Myocyte (in vitro differentiated cells): ENCODE measurements at regions not wholly inside any gene's neighbourhood (a gene's known extent, or its start where the extent isn't known, plus 50 kb on each side); places are given as distances from the start of the nearest gene placed in this dataset.

ENCODE experiments used
- DNase-seq: peaks from one replicate; pipeline ENCODE4 v3.0.0-alpha.2; 2012; ENCODE audit warnings: low read depth

DNA sequence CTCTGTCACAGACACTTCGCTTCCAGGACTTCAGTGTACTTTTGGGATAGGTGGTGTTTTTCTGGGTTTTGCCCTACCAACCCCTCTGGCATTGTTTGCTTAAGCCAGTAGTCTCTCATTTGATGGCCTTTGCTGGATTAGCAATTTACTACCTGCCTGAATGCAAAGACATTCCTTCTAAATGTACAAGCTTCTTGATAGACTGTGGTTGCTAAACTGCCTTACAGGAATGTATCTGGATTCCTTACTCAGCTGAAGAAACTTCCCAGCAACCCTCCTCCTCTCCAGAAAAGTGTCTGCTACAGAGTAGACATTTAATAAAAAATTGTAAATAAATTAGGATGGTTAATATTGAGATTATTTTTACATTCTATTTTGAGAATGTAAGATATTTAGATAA lies 1916.7 kb downstream of the EFNA5 start:
- DNase-seq, result no peak

DNA sequence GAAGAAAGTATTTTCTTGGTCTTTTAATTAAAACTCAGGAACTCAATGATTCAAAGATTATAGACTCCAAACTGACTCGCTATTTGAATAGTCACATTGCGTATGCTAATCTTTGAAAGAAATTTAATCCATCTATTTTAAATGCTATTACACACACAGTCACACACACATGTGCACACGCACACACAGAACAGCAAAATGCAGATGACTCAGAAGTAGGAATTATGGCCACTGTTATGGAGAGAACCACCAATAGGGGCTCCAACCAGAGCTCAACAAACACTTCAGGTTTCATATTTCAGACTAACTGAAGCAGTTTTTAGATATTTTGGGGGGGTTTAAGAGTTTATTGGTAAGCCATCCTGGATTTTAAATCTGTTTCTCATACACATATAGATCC lies 1917.9 kb downstream of the EFNA5 start:
- DNase-seq, result peak; percentile 9

GRCh38 chr5:105751908-105752307 lies 1918.8 kb downstream of the EFNA5 start:
- no peak for DNase-seq

DNA sequence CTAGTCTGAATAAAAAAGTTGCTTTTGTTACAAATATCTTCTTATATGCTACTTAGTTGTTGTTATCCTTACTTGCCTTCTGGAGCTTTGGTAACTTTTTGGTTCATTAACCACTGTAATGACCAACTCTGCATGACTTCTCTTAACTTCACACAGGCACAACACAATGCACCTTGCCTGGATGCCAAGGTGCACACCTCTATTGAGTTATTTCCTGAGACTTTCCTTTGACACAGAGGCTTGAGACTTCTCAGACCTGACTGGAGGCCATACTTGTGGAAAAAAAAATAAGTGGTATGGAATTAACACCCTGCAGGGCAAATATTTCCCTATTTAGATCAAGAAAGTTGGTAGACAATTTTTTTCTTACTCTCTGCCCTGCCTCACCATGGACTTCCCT lies 1925.6 kb downstream of the EFNA5 start:
- no peak for DNase-seq

- no peak for DNase-seq
Observed at GRCh38 chr5:105740242-105740641, 1930.5 kb downstream of the EFNA5 start.

DNA sequence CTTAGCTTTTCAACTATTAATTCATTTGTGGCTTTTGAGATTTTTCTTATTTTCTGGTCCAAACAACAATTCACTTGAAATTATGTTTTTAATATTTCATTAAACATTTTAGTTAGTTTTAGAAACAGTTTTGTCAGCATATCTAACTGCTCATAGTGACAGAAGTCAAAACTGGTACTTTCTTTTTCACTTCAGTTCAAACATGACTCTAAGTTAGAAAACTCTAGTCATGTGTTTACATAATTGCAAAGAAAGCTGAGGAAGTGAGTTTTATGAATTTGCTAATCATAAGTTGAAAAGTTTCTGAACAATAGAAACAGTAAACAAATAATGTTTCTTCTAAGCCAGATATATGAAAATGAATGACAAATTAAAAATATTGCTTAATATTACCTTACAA lies 1931.0 kb downstream of the EFNA5 start:
- DNase-seq, result no peak

DNA sequence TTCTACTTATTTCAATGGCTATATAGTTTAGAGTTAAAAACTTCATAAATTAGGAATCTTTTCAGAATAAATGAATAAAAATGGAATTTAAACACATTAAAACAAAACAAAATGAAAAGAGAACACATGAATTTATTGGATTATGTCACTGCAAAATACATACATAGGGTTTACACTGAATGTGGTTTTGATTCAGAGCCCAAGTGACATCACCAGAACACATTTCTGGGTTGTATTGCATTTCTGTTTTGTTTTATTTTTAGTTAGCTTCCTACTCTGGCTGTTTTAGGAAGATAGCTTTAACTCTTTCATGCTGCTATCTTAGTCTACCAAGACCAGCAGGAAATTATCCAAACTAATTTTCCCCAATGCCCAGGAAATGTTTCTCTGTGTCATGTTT lies 1935.0 kb downstream of the EFNA5 start:
- DNase-seq, result no peak

- DNase-seq, result no peak
Observed at GRCh38 chr5:105730982-105731381, 1939.8 kb downstream of the EFNA5 start.

DNA sequence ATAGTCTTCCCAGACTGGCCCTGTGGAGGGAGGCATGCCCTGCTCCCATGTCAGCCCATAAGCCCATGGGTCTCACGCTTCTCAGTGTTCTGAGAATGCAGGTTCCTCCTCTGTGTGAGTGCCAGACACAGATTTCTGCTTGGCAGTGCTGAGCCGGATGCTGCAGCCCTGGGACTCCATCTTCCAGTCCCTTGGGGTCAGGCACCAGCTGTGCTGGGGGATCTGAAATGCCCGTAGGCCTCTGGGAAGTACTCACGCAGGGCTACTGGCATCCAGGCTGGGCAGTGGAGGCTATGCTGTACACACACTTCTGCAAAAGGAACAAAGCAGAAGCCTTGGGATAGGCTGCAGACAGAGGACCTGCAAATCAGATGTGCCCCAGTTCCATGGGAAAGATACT lies 1944.6 kb downstream of the EFNA5 start:
- peak; percentile 8 for DNase-seq

DNA sequence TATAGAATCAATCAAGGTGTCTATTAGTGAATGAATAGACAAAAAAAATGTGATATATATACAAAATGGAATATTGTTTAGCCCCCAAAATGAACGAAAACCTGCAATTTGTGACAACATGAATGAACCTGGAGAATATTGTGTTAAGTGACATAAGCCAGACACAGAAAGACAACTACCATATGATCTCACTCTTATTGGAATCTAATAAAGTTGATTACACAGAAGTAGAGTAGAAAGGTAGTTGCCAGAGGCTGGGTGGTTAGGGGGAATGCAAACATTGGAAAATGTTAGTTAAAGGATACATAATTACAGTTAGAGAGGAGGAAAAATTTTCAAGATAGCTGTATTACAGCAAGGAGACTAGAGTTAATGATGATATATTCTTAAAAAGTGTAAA lies 1962.3 kb downstream of the EFNA5 start:
- no peak for DNase-seq

GRCh38 chr5:105702323-105702722 lies 1968.4 kb downstream of the EFNA5 start:
- peak; percentile 16 for DNase-seq

DNA sequence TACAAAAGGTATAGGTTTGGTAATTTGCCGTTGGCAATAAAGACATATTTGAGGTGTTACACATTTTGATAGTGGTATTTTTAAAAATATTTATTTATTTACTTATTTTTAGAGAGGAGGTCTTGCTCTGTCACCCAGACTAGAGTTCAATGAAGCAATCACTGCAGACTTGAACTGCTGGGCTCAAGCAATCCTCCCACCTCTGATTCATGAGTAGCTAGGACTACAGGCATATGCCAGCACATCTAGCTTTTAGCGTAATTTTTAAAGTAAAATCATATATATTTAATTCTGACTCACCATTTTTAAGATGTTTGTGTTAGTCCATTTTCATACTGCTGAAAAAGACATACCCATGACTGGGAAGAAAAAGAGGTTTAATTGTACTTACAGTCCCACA lies 1974.3 kb downstream of the EFNA5 start:
- DNase-seq, result no peak

- no peak for DNase-seq
Observed at GRCh38 chr5:105695941-105696340, 1974.8 kb downstream of the EFNA5 start.

GRCh38 chr5:105689596-105689995 lies 1981.1 kb downstream of the EFNA5 start:
- DNase-seq, result no peak

- no peak for DNase-seq
Observed at GRCh38 chr5:105688227-105688792, 1982.4 kb downstream of the EFNA5 start.

GRCh38 chr5:105687493-105687892 lies 1983.2 kb downstream of the EFNA5 start:
- DNase-seq, result no peak

GRCh38 chr5:105685884-105686283 lies 1984.9 kb downstream of the EFNA5 start:
- DNase-seq, result no peak

DNA sequence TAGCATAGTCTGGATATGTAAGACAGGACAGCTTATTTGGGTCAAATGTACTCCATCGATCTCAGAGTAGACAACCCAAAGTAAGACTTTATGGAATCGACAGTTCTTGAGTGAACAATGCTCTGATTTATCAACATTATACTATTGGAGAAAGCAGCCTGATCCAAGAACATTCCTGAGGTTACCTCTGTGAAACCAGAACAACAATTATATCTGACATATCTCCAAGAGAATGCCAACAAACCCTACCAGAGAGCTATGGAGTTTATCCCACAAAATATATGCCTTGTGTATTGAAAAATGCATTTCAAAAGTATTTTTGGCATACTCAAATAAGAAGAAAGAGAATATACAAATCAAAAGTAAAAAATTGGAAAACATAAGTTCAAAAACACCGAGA lies 1985.9 kb downstream of the EFNA5 start:
- DNase-seq, result no peak

- no peak for DNase-seq
Observed at GRCh38 chr5:105680858-105681475, 1989.8 kb downstream of the EFNA5 start.

DNA sequence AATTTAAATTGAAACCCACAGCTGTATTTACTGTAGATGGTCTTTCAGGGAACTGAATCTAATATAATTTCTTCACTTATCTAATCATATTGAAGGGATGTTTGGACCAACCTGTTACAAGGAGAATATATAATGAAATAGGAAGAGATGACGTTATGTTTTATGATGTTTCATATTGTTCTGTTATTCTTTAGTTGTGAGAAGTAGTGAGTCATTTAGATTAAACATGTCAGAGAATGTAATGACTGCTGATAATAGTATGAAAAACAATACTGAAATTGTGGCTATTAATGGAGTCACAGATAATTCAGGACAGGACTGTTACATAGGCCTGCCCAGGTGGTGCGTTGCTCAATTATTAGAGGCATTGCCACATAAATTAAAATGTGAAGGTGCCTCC lies 1993.4 kb downstream of the EFNA5 start:
- DNase-seq, result no peak

DNA sequence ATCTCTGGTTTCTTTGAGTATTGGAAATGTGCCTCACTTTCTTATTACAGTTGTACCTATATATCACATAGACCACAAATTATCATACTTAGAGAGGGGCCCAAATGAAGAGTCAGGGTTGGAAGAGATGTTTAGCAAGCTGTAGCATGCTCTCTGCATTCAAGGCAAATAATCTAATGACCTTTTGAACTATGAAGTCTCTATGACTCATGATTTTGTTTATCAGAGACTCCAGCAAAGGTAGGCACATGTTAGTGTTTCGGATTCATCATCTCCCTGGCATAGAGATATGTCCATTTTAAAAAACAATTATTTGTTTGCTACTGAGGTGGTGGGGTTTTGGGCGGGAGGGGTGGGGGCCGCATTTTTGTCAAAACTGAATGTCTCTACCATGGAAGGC lies 2000.1 kb downstream of the EFNA5 start:
- DNase-seq, result no peak

- DNase-seq, result no peak
Observed at GRCh38 chr5:105663671-105664070, 2007.1 kb downstream of the EFNA5 start.

DNA sequence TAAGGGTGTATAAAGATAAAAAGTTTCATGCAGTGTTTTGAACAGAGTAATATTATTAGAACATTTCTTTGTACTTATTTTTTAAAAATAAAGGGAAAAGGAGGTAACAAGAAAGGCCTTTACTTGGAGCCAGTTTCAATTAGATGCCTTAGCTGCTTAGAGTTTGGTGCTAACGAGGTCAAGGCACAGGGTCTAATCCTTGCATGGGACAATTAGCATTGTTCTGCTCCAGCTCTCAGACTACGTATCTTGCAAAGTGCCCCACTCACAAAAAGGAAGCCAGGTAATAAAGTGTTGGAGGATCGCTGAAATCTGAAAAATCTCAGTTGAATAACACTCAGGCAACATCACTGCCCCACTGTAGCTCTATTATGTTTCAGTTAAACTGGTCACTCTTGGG lies 2011.3 kb downstream of the EFNA5 start:
- no peak for DNase-seq

GRCh38 chr5:105640328-105640727 lies 2030.4 kb downstream of the EFNA5 start:
- no peak for DNase-seq
